ENCODE measurements at regions not wholly inside any gene's neighbourhood (a gene's known extent, or its start where the extent isn't known, plus 50 kb on each side); places are given as distances from the start of the nearest gene placed in this dataset.

DNA sequence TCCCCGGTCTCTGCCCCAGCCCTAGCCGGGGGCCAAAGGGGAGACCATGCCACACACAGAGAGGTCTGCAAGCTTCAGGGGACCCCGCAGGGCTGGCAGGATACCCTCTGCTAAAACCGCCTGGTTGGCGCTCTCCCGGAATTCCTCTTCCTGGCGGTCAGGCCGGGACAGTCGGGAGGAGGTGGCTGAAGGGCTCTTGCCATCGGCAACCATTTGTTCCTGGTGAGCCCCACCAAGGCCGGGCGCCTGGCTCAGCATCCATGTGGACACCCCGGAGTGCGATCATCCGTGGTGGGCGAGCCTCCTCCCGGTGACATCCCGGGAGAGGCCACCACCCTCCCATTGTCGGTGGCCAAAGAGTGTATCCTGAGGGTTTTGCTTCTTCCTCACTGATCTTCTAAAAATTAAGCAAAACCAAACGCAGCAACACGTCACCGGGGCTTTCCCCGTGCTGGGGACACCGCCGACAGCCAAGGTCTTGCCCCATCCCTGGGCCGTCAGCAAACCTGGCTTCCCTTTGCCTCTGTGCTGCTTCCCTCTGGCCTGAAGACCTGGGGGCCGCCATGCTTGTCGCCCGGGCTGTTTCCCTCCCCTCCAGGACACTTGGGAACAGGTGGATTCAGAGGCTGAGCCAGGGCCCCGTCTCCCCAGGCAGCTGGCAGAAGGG is 59.1 kb upstream of the TTC34 start:
- H3K4me1 Mint-ChIP-seq (ENCODE audit: low read depth) = no peaks in the 10 kb centered on the region
- TF ChIP-seq, protein P1, sequence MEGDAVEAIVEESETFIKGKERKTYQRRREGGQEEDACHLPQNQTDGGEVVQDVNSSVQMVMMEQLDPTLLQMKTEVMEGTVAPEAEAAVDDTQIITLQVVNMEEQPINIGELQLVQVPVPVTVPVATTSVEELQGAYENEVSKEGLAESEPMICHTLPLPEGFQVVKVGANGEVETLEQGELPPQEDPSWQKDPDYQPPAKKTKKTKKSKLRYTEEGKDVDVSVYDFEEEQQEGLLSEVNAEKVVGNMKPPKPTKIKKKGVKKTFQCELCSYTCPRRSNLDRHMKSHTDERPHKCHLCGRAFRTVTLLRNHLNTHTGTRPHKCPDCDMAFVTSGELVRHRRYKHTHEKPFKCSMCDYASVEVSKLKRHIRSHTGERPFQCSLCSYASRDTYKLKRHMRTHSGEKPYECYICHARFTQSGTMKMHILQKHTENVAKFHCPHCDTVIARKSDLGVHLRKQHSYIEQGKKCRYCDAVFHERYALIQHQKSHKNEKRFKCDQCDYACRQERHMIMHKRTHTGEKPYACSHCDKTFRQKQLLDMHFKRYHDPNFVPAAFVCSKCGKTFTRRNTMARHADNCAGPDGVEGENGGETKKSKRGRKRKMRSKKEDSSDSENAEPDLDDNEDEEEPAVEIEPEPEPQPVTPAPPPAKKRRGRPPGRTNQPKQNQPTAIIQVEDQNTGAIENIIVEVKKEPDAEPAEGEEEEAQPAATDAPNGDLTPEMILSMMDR (IDR thresholded peaks at IDR 0.05; ENCODE audit: unreplicated experiment) = no peak
- H3K9me3 Mint-ChIP-seq (ENCODE audit: low read depth) = peaks cover 24% of the 10 kb centered on the region
- DNase-seq (ENCODE audit: low spot score, unreplicated experiment) = no peak
- H3K27ac Mint-ChIP-seq = no peak overlapping the region
- no peak overlapping the region for H3K4me3 Mint-ChIP-seq (ENCODE audit: low read depth)
- H3K27me3 Mint-ChIP-seq = no peaks in the 10 kb centered on the region
- H3K36me3 Mint-ChIP-seq (ENCODE audit: insufficient read depth) = peaks cover 6% of the 10 kb centered on the region

DNA sequence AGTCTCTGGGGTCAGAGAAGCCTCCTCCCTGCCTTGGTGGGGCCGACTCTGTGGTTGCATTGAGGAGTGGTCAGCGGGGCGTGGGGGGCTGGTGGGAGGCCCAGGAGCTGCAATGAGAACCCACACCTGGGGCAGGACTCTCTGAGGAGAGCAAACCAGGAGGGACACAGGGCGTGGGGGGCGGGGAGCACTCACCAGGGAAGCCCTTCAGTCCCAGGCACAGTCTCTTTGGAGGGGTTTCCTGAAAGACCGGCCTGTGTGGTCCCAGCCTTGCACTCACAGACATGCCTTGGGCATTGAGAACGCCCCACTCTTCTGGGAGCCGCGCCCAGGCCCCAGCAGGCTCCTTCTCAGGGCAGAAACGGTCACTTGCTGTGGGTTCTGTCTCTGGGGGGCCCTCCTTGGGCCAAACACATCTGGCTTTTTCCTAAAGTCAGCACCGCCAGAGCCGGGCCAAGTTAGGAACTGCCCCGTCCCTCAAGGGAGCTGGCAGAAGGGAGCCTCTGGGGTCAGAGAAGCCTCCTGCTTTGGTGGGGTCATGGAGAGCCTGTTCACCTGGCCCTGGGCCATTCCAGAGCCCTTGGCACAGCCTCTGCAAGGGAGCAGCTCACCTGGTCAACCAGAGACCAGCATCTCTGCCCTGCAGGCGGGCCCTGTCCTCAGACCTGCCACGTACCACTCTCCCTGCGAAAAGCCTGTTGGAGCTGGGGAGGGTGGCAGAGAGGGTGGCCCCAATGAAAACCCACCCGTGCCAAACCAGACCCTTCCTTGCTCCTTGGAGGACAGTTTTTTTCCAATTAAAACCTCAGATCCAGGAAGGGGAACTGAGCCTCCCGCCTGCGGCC is 59.9 kb upstream of the TTC34 start:
- DNase-seq (ENCODE audit: low spot score, unreplicated experiment) = no peak
- TF ChIP-seq, protein P1 (IDR thresholded peaks at IDR 0.05; ENCODE audit: unreplicated experiment) = no peak
- Mint-ChIP-seq H3K36me3 (ENCODE audit: insufficient read depth) (peaks cover 6% of the 10 kb centered on the region), H3K27me3 (no peaks in the 10 kb centered on the region), H3K27ac (no peak overlapping the region), H3K9me3 (ENCODE audit: low read depth) (peaks cover 22% of the 10 kb centered on the region), H3K4me3 (ENCODE audit: low read depth) (no peak overlapping the region), H3K4me1 (ENCODE audit: low read depth) (no peaks in the 10 kb centered on the region)

DNA sequence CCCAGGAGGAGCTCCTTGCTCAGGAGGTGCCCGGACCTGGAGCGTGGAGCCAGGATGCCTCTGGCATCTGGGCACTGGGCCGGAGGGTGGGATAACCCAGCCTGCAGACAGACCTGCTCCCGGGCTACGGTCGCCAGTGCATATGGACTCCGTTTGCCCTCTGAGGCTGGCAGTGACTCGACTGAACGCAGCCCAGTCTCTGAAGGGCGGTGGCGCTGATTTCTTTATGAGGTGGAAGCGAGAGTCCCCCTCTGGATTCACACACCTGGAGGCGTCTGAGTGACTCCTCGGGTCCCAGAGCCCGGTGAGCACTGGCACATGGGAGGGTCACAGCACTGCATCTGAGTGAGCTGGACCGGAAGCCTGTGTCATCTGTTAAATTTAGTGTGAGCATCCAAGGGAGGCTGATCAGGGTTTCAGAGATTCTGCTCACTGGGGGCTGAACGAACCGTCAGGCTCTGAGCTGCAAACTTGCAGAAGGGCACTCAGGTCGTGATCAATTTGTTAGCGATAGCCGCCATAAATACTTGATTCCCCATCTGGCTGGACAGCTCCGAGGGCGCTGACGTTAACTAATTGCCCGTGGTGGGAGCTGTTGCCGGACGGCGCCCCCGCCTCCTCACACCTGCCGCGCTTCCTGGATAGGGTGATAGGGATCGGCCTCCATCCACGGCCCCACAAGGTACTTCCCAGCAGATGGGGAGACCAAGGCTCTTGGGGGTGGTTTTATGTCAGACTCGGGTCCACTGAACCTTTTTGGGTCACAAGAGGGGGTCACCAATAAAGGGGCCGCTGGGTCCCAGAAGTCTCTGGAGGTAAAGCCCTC is 60.7 kb upstream of the TTC34 start:
- TF ChIP-seq, protein P1 (IDR thresholded peaks at IDR 0.05; ENCODE audit: unreplicated experiment) = no peak
- no peaks in the 10 kb centered on the region for H3K4me1 Mint-ChIP-seq (ENCODE audit: low read depth)
- H3K4me3 Mint-ChIP-seq (ENCODE audit: low read depth) = no peak overlapping the region
- no peak overlapping the region for H3K27ac Mint-ChIP-seq
- no peaks in the 10 kb centered on the region for H3K27me3 Mint-ChIP-seq
- peaks cover 7% of the 10 kb centered on the region for H3K36me3 Mint-ChIP-seq (ENCODE audit: insufficient read depth)
- H3K9me3 Mint-ChIP-seq (ENCODE audit: low read depth) = peaks cover 21% of the 10 kb centered on the region
- no peak for DNase-seq (ENCODE audit: low spot score, unreplicated experiment)

DNA sequence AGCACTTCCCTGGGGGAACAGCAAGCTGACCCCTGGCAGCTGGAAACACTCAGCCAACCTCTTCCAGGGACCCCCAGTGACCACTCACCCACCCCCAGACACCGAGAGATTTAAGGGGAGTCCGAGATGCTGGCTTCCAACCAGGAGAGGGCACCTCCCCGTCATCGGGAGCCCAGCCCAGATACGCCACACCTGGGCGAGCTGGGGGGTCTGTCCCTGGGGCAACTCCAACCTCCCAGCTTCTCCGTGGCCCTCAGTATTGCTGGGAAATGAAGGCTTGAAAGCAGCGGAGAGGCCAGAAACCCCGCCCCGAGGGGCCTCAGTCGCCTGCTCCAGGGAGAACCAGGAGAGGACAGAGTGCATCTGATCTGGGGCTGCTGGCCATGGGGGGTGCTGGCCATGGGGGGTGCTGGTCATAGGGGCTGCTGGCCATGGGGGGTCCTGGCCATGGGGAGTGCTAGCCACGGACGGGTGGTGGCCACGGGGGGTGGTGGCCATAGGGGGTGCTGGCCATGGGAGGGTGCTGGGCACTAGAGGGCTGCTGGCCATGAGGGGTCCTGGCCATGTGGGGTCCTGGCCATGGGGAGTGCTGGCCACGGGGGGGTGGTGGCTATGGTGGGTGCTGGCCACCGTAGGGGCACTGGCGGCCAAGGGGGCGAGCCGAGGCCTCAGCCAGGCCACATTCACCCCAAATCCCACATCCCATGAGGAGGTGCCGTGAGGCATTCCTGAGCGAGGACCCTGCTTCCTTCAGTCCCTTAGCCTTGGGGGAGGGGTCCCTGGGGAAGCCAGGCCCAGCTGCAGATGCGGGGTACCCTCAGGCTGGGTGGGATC is 61.5 kb upstream of the TTC34 start:
- Mint-ChIP-seq H3K27ac (no peak overlapping the region), H3K4me3 (ENCODE audit: low read depth) (no peak overlapping the region), H3K9me3 (ENCODE audit: low read depth) (peaks cover 19% of the 10 kb centered on the region), H3K27me3 (no peaks in the 10 kb centered on the region), H3K36me3 (ENCODE audit: insufficient read depth) (peaks cover 8% of the 10 kb centered on the region), H3K4me1 (ENCODE audit: low read depth) (no peaks in the 10 kb centered on the region)
- TF ChIP-seq, protein P1 (IDR thresholded peaks at IDR 0.05; ENCODE audit: unreplicated experiment) = no peak
- DNase-seq (ENCODE audit: low spot score, unreplicated experiment) = no peak
